DMS 273 treated with DMSO at 0.1 percent for 48 hours (cell line): ENCODE measurements at regions not wholly inside any gene's neighbourhood (a gene's known extent, or its start where the extent isn't known, plus 50 kb on each side); places are given as distances from the start of the nearest gene placed in this dataset.
"Not testable (repeated sequence)": the region's sequence is repeated elsewhere in the genome, so short reads cannot be mapped to it uniquely, and the experiment has no call there.

Experiments used
- DNase-seq: peaks from one replicate; lab custom pipeline; 2025; lab: John Stamatoyannopoulos, UW

DNA sequence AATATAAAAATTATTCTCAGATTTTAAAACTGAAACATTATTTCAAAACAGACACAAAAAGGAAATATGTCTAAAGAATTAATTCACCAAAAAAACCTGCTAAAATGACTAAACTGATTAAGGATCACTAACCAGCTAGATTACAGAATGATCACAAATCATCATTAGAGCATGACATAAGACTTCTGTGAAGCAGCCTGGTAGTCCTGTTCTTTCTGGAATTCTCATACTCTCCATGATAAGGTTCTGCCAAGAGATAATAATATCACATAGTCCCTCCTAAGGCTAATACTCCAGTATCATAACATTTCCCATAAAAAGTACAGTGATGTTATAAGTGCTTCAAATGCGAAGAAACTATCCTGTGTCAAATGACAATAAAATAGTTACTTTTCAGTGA, 1814.9 kb downstream of the SLITRK5 start:
- DNase-seq, result no peak

- DNase-seq, result no peak
Measured at GRCh38 chr13:89486709-89487108, 1815.5 kb downstream of the SLITRK5 start.

DNA sequence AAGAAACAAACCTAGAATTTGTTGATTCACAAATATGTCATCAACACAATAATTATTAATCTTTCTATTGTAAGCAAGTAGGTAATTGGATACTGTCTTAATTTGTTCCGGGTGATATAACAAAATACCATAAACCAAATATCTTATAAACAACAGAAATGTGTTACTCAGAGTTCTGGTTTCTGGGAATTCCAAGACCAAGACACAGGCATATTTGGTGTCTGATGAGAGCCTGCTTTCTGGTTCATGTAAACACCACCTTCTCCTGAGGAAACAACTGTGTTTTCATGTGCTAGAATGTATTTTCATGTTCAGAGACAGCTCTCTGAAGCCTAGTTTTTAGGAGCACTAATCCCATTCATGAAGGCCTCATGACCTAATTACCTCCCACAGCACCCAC, 1819.5 kb downstream of the SLITRK5 start:
- no peak for DNase-seq

DNA sequence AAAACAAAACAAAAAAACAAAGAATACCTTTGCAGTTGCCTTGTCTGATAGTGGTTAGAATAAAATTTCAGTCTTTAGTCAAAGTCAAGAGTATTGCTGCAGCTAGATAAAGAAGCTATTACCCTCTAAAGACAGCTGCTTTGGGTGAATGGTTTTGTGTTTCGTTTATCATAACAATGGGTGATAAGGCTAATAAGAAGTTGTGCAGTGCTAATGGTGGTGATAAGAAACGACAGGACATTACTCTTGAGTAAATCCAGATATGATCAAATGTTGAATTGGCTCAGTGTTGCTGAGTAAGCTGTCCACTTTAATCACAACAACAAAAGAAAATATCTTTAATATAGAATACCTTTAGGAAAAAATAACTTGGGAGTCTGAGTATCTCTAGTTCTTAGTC, 1825.3 kb downstream of the SLITRK5 start:
- no peak for DNase-seq

- DNase-seq, result no peak
Measured at GRCh38 chr13:89497658-89498057, 1826.5 kb downstream of the SLITRK5 start.

DNA sequence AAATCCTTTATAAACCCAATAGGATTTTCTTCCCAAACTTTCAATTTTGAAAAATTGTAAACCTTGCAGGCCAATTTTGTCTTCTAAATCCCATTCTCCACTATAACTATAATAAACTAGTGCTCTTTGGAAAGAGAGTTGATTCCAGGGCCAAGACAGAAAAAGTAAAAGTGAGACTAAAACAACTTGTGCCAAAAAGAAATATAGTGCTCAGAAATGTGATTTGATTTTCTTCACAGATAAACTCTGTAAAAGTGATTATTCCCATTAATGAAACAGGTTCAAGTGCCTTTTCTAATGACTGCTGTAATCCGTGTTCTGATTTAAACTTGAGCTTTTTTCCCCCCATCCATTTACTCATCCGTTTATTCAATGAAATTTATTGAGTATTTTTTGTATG, 1831.1 kb downstream of the SLITRK5 start:
- DNase-seq, result no peak

GRCh38 chr13:89514534-89515312, 1832.8 kb upstream of the MIR17HG start:
- DNase-seq, result no peak

DNA sequence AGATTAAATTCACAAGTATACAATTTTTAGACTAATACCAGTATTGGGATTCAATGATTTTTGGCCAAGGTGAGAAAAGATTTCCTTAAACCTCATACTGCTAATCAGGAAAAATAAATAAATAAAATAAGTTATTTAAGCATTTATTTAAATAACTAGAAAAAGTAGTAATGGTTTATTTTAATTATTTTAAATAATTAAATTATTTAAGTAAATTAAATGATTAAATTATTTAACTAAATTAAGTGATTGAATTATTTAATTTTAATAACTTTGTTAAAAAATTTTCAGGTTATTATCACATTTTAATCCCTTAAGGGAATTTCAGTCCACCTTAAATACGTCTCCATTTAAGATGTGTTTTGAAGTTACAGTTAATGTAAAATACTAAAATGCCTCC, 1831.5 kb upstream of the MIR17HG start:
- DNase-seq, result no peak

DNA sequence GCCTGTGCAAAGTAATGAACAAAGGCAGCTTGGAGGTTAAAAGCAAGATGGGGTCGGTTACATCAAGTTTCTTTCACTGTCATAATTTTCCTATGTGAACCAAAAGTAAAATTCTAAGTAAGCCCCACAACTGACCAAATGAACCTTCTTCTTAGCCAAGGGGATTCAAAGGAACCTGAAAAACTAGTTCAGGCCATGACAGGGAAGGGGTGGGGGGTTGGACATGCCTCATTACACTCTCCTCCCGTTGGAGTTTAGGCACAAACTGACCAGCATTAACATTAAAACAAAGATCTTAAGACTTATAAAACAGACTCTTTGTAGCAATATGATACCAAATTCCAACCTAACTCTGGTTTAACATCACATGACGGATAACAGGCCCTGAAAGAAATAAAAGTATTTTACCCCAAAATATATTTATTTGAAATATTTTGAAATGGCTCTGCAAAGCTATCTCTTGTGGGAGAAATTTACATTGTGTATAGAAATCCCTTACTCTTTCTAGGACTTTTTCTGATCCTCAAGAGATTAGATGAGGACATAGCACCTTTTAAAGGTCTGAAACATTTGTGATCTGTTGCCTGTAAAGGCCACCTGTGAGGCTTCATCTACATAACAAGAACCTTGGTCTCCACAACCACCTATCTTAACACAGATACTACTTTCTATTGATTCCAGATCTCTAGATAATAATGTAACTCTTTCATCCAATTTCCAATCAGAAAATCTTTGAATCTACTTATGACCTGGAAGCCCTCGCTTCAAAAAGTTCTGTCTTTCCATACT, 1829.0 kb upstream of the MIR17HG start:
- no peak for DNase-seq

DNA sequence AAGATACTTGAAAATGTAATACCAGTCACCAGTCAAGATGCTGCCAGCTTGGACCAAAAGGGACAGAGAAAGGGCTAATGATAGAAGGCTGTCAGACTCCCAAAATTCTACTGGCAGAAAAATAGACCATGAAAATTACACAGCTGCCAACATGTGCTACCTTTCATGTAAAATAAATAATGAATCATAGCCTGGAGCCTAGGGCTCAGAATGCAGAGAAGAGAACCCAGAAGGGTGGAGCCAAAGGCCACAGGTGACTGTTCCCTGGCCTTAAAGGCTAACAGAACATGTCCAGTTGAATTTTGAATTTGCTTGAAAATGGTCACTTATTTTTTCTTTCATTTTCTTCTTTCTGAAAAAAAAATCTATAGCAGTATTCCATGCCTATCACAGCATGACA, 1827.0 kb upstream of the MIR17HG start:
- no peak for DNase-seq

GRCh38 chr13:89521672-89522071, 1825.8 kb upstream of the MIR17HG start:
- DNase-seq, result not testable (repeated sequence)

- DNase-seq, result no peak
Measured at GRCh38 chr13:89541091-89542030, 1806.1 kb upstream of the MIR17HG start.

GRCh38 chr13:89550938-89551337, 1796.5 kb upstream of the MIR17HG start:
- DNase-seq, result no peak

DNA sequence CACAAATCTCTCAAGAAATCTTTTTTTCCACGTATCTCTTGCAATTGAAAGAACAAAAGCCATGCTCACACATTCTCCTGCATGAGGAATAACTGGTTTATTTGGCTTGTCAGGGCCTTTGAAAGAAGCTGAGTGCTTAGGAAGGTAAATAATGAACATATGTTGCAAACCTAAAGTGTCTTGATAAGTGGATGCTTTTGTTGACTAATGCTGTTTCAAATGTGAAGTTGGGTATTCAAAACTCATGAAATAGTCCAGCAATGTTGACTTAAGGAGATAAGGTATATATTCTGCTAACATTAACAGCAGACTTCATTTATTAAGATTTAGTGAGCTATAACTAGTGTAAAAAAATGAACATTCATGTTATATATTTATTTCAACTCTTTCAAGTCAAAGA, 1792.7 kb upstream of the MIR17HG start:
- DNase-seq, result no peak

DNA sequence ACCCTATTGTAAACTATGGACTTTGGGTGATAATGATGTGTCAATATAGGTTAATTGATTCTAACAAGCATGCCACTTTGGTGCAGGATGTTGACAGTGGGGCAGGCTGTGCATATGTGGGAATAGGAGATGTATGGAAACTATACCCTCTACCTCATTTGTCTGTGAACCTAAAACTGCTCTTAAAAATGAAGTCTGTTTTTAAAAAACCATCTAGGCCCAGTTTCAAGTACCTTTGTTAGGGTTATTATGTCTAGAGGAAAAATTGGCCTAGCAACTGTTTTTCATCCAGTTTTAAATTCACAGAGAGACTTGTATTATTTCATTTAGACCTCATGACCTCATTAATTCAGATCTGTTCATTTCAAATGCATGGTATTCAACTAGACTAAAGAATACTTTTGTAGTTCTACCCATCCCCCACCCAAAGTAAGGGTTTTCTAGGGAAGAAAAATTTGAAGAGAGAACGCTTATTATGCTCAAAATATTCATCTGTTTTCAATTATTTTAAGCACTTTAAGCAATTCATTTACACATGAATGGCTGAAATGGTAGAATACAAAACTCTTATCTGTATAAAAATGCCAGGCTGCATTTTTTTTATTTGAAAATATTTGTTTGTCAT, 1781.9 kb upstream of the MIR17HG start:
- no peak for DNase-seq

GRCh38 chr13:89567025-89567424, 1780.5 kb upstream of the MIR17HG start:
- no peak for DNase-seq

DNA sequence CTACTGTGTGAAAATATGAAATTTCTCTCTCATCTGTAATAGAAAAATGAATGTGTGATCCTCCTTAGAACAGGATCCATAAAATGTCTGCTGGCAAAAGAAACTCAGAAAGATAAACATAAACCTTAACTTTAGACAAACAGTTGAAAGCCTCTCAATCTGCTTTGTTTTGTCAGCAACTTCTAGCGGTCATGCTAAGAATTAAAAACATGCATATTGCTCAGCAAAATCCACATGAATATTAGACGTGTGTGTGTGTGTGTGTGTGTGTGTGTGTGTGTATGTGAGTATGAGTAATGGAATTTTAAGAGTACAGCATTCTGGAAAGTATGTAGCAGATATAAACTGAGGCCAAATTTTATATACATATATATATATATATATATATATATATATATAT, 1779.2 kb upstream of the MIR17HG start:
- DNase-seq, result no peak

- DNase-seq, result no peak
Measured at GRCh38 chr13:89568746-89569145, 1778.7 kb upstream of the MIR17HG start.

DNA sequence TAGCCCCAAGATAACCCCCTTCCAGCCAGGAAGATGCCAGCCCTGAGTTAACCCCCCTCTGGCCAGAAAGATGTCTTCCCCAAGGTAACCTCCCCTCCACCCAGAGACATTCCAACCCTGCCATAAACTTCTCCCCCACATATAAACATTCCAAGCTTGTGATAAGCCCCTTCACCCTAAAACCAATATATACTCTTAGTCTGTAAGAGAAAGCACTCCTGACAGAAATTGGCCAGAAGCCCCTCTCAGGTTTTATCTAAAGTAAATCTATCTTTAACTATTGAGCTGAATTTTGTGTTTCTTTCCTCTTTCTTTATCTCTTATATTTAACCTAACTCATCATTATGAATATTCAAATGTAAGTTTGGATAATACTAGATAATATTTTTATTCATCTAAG, 1775.8 kb upstream of the MIR17HG start:
- no peak for DNase-seq

DNA sequence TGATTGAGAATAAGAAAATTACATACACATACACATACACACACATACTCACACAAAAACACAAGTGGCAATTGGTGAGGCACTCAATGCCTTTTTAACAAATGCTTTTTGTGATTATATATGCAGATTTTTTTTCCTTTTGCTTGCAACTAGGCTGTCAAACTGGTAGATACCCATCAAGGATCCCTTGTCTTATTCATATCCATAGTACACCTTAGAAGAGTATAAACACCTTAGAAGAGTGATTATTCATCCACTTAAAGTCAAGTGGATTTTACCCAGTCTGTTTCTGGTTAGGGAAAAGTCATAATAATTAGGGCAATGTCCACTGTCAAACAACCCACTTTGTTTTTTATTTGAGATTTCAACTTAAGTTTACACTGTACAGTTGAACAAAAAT, 1773.4 kb upstream of the MIR17HG start:
- DNase-seq, result no peak

GRCh38 chr13:89577301-89577700, 1770.2 kb upstream of the MIR17HG start:
- no peak for DNase-seq

DNA sequence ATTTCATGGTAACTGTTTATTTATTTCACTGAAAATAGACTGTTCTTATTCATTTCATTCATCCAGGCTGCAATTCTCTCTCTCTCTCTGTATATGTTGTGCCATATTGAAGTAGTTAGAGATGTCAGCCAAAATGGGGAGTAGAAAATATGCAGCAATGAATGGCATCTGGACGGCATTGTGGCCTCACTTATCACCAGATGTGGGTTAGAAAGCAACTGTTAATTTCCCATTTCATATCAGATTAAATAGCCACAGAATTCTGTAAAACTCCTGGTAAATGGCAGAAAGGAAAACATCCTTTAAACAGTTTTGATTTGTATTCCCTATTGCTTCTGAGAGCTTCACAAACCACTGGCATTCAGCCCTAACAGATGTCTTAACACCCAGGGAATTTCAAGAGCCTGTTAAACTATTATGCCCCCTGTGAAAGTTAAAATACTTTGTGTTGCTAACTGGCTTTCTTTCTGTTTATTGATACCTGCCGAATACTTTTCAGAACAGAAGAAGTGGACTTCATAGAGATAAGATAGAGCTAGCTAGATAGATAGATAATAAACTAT, 1763.3 kb upstream of the MIR17HG start:
- DNase-seq, result no peak
